ENCODE measurements at regions not wholly inside any gene's neighbourhood (a gene's known extent, or its start where the extent isn't known, plus 50 kb on each side); places are given as distances from the start of the nearest gene placed in this dataset.

GRCh38 chr4:102439236-102439614 lies 61.9 kb upstream of the NFKB1 start:
- ChIA-PET CTCF (no interaction called here), POLR2A (ENCODE audit: unreplicated experiment) (no interaction called here)
- Histone ChIP-seq H4K20me1 (ENCODE audit: insufficient read depth) (no peaks in the 10 kb centered on the region), H3K27me3 (ENCODE audit: insufficient read depth, low read depth) (no peaks in the 10 kb centered on the region), H3K4me2 (no peak overlapping the region; the same call in 1 of the 2 replicates), H3F3A (ENCODE audit: insufficient read depth, low read depth) (no peaks in the 10 kb centered on the region), H3K79me2 (ENCODE audit: low read depth) (no peaks in the 10 kb centered on the region), H3K36me3 (ENCODE audit: low read depth) (no peaks in the 10 kb centered on the region), H3K4me3 (no peak overlapping the region), H3K4me1 (replicated peaks; ENCODE audit: insufficient read depth) (peaks cover 18% of the 10 kb centered on the region), H3K9me3 (ENCODE audit: insufficient read depth, low read depth) (no peaks in the 10 kb centered on the region), H2AFZ (no peak overlapping the region), H3K27ac (peak overlapping the region; percentile 26; the same call in 1 of the 2 replicates), H3K9me2 (ENCODE audit: insufficient read depth) (no peaks in the 10 kb centered on the region)
- no peak for TF ChIP-seq EZH2 (IDR thresholded peaks at IDR 0.05; ENCODE audit: low read depth)
- TF ChIP-seq, protein P1, sequence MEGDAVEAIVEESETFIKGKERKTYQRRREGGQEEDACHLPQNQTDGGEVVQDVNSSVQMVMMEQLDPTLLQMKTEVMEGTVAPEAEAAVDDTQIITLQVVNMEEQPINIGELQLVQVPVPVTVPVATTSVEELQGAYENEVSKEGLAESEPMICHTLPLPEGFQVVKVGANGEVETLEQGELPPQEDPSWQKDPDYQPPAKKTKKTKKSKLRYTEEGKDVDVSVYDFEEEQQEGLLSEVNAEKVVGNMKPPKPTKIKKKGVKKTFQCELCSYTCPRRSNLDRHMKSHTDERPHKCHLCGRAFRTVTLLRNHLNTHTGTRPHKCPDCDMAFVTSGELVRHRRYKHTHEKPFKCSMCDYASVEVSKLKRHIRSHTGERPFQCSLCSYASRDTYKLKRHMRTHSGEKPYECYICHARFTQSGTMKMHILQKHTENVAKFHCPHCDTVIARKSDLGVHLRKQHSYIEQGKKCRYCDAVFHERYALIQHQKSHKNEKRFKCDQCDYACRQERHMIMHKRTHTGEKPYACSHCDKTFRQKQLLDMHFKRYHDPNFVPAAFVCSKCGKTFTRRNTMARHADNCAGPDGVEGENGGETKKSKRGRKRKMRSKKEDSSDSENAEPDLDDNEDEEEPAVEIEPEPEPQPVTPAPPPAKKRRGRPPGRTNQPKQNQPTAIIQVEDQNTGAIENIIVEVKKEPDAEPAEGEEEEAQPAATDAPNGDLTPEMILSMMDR (conservative IDR thresholded peaks at IDR 0.05), result no peak
- intact Hi-C loops (cut with micrococcal nuclease; ENCODE audit: unreplicated experiment), result loop anchor here (10.0 kb wide), 2 partner anchors 186 to 356 kb away; no protein-coding TSS in a partner anchor
- peak; percentile 3 to 51 for DNase-seq
- BruUV-seq (replicated peaks), result no TSS peak

DNA sequence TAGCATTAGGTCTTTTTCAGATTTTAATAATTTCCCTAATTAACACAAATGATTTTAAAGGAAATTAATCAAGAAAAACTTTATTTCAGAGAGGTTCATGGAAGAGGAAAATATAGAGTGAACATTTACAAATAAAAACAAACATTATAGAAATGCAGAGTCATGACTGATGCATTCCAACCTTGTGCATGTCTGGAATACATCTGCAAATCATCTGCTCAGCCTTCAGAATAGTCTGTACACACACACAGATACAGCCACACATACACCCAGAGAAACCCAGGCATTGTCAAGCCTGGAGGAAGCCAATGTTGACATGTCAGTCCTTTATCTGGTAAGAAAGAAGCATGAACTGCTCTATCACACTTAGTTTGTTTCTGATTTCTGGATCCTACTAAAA lies 61.3 kb upstream of the NFKB1 start:
- DNase-seq, result no peak
- no peaks in the 10 kb centered on the region for H3K9me2 ChIP-seq (ENCODE audit: insufficient read depth)

DNA sequence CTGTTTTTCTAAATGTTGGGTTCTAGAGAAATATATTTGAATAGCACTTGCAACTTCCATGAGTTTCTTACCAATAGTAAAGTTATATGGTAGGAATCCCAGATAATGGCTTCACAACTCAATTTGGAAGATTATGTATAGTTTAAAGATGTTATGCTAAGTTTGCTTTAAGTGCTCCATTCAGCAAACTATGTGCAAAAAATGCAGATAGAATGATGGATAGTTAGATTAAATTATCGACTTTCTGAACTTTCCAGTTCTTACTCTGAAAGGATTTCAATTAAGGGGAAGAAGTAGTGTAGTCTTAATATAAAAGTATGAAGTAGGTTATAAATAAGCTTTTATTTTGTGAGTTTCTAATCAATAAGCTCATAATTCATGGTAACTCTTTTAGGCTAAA lies 60.7 kb upstream of the NFKB1 start:
- Histone ChIP-seq H3K27ac (no peak overlapping the region), H3K4me2 (no peak overlapping the region), H3K4me3 (no peak overlapping the region), H3K9me3 (ENCODE audit: insufficient read depth, low read depth) (no peaks in the 10 kb centered on the region), H3K4me1 (replicated peaks; ENCODE audit: insufficient read depth) (peaks cover 18% of the 10 kb centered on the region), H4K20me1 (ENCODE audit: insufficient read depth) (no peaks in the 10 kb centered on the region), H3F3A (ENCODE audit: insufficient read depth, low read depth) (no peaks in the 10 kb centered on the region), H3K79me2 (ENCODE audit: low read depth) (no peaks in the 10 kb centered on the region), H3K36me3 (ENCODE audit: low read depth) (no peaks in the 10 kb centered on the region), H3K9me2 (ENCODE audit: insufficient read depth) (no peaks in the 10 kb centered on the region), H2AFZ (no peak overlapping the region), H3K27me3 (ENCODE audit: insufficient read depth, low read depth) (no peaks in the 10 kb centered on the region)
- BruUV-seq (replicated peaks), result no TSS peak
- no peak for TF ChIP-seq EZH2 (IDR thresholded peaks at IDR 0.05; ENCODE audit: low read depth)
- TF ChIP-seq, protein P1 (conservative IDR thresholded peaks at IDR 0.05), result no peak
- POLR2A ChIA-PET (ENCODE audit: unreplicated experiment), result no interaction called here
- DNase-seq, result no peak
- CTCF ChIA-PET, result no interaction called here
- intact Hi-C loops (cut with micrococcal nuclease; ENCODE audit: unreplicated experiment), result loop anchor here (10.0 kb wide), 1 partner anchor 164 kb away; no protein-coding TSS in a partner anchor

More for the DNA sequence above, 61.3 kb upstream of the NFKB1 start:
- H3K4me3 ChIP-seq, result no peak overlapping the region
- ChIA-PET POLR2A (ENCODE audit: unreplicated experiment) (no interaction called here), CTCF (no interaction called here)
- no peaks in the 10 kb centered on the region for H4K20me1 ChIP-seq (ENCODE audit: insufficient read depth)
- H3F3A ChIP-seq (ENCODE audit: insufficient read depth, low read depth), result no peaks in the 10 kb centered on the region
- H3K27ac ChIP-seq, result peak overlapping the region; percentile 26; the same call in 1 of the 2 replicates
- no peaks in the 10 kb centered on the region for H3K27me3 ChIP-seq (ENCODE audit: insufficient read depth, low read depth)
- H3K4me1 ChIP-seq (replicated peaks; ENCODE audit: insufficient read depth), result peaks cover 18% of the 10 kb centered on the region
- no peak for TF ChIP-seq EZH2 (IDR thresholded peaks at IDR 0.05; ENCODE audit: low read depth)
- TF ChIP-seq, protein P1 (conservative IDR thresholded peaks at IDR 0.05), result no peak
- H3K36me3 ChIP-seq (ENCODE audit: low read depth), result no peaks in the 10 kb centered on the region
- BruUV-seq (replicated peaks), result no TSS peak
- no peak overlapping the region for H2AFZ ChIP-seq
- no peaks in the 10 kb centered on the region for H3K9me3 ChIP-seq (ENCODE audit: insufficient read depth, low read depth)
- H3K4me2 ChIP-seq, result no peak overlapping the region
- no peaks in the 10 kb centered on the region for H3K79me2 ChIP-seq (ENCODE audit: low read depth)
- intact Hi-C loops (cut with micrococcal nuclease; ENCODE audit: unreplicated experiment), result loop anchor here (10.0 kb wide), 3 partner anchors 165 to 355 kb away; no protein-coding TSS in a partner anchor
